GM23338 (cell line): ENCODE measurements at regions not wholly inside any gene's neighbourhood (a gene's known extent, or its start where the extent isn't known, plus 50 kb on each side); places are given as distances from the start of the nearest gene placed in this dataset.

Experiments used
- ATAC-seq: fragments of 200-7000 bp; cut with Tn5 transposase; 3 replicates; pipeline ENCODE4 v1.9.1; 2020
- DNase-seq: peaks from one replicate; pipeline ENCODE4 v3.0.0-alpha.2; 2015; ENCODE audit warnings: low spot score
- H2AFZ ChIP-seq: fragments of 200-600 bp; sonication (generic); 2 replicates; pipeline ENCODE4 v1.8.0; 2016; ENCODE audit warnings: antibody characterized with exemption, mild to moderate bottlenecking, moderate library complexity
- H3F3A ChIP-seq: fragments of 200-600 bp; sonication (generic); replicated peaks from 2 replicates; pipeline ENCODE4 v1.8.0; 2017; ENCODE audit warnings: antibody characterized with exemption, mixed run types, low read depth
- H3K27ac ChIP-seq: fragments of 200-600 bp; sonication (generic); 2 replicates; pipeline ENCODE4 v1.6.1; 2016; ENCODE audit warnings: low read depth
- H3K27me3 ChIP-seq: fragments of 200-600 bp; sonication (generic); 2 replicates; pipeline ENCODE4 v1.8.0; 2016; ENCODE audit warnings: mild to moderate bottlenecking, mixed run types, moderate library complexity; ENCODE audit not compliant: insufficient read depth
- H3K36me3 ChIP-seq: fragments of 200-600 bp; sonication (generic); 2 replicates; pipeline ENCODE4 v1.8.0; 2016; ENCODE audit warnings: mild to moderate bottlenecking; ENCODE audit not compliant: insufficient read depth
- H3K4me1 ChIP-seq: fragments of 200-600 bp; sonication (generic); 2 replicates; pipeline ENCODE4 v1.8.0; 2016; ENCODE audit warnings: mild to moderate bottlenecking, moderate library complexity; ENCODE audit not compliant: insufficient read depth
- H3K4me2 ChIP-seq: fragments of 200-600 bp; sonication (generic); 2 replicates; pipeline ENCODE4 v1.7.1; 2017; ENCODE audit warnings: mixed run types
- H3K4me3 ChIP-seq: fragments of 200-600 bp; sonication (generic); 2 replicates; pipeline ENCODE4 v1.6.1; 2016; ENCODE audit warnings: mixed run types
- H3K79me2 ChIP-seq: fragments of 200-600 bp; sonication (generic); replicated peaks from 2 replicates; pipeline ENCODE4 v1.8.0; 2017; ENCODE audit warnings: mild to moderate bottlenecking; ENCODE audit not compliant: insufficient read depth
- H3K9me2 ChIP-seq: fragments of 200-600 bp; sonication (generic); 2 replicates; pipeline ENCODE4 v1.8.0; 2017; ENCODE audit not compliant: insufficient read depth
- H4K20me1 ChIP-seq: fragments of 200-600 bp; sonication (generic); replicated peaks from 2 replicates; pipeline ENCODE4 v1.8.0; 2017; ENCODE audit warnings: mild to moderate bottlenecking; ENCODE audit not compliant: insufficient read depth
- H3K27ac Mint-ChIP-seq: 2 replicates; pipeline ENCODE4 v1.8.0; 2020; ENCODE audit warnings: inconsistent platforms, mild to moderate bottlenecking, moderate library complexity, mixed read lengths
- H3K27me3 Mint-ChIP-seq: 3 replicates; pipeline ENCODE4 v1.8.0; 2022; ENCODE audit warnings: low read depth, mild to moderate bottlenecking, moderate library complexity, mixed read lengths, inconsistent platforms; ENCODE audit not compliant: insufficient read depth, poor library complexity
- H3K36me3 Mint-ChIP-seq: 3 replicates; pipeline ENCODE4 v1.8.0; 2021; ENCODE audit warnings: low read depth, mild to moderate bottlenecking, inconsistent platforms, moderate library complexity, mixed read lengths
- H3K4me1 Mint-ChIP-seq: 3 replicates; pipeline ENCODE4 v1.8.0; 2020; ENCODE audit warnings: mild to moderate bottlenecking, inconsistent platforms, mixed read lengths
- H3K4me3 Mint-ChIP-seq: 3 replicates; pipeline ENCODE4 v1.8.0; 2021; ENCODE audit warnings: moderate library complexity, mild to moderate bottlenecking, inconsistent platforms, mixed read lengths
- H3K9me3 Mint-ChIP-seq: 3 replicates; pipeline ENCODE4 v1.8.0; 2020; ENCODE audit warnings: moderate library complexity, mild to moderate bottlenecking, inconsistent platforms, mixed read lengths
- EZH2 ChIP-seq: fragments of 200-600 bp; sonication (generic); IDR thresholded peaks from one replicate; pipeline ENCODE4 v1.8.0; 2017; ENCODE audit warnings: antibody characterized with exemption, mild to moderate bottlenecking, low read depth; ENCODE audit not compliant: unreplicated experiment
- EZH2phosphoT487 ChIP-seq: fragments of 200-600 bp; sonication (generic); IDR thresholded peaks from one replicate; pipeline ENCODE4 v1.8.1; 2018; ENCODE audit warnings: antibody characterized with exemption; ENCODE audit not compliant: unreplicated experiment
- JUNB ChIP-seq: IDR thresholded peaks from one replicate; pipeline ENCODE4 v1.6.1; 2016; ENCODE audit warnings: antibody characterized with exemption; ENCODE audit not compliant: unreplicated experiment
- STAT1 ChIP-seq: IDR thresholded peaks from one replicate; pipeline ENCODE4 v1.6.1; 2016; ENCODE audit warnings: antibody characterized with exemption; ENCODE audit not compliant: unreplicated experiment
- ZNF114 ChIP-seq: fragments of 250-450 bp; sonication (Bioruptor Pico); IDR thresholded peaks from 2 replicates; pipeline ENCODE4 v1.5.0; 2020; ENCODE audit warnings: mild to moderate bottlenecking, moderate library complexity
- ZNF331 ChIP-seq: fragments of 250-450 bp; sonication (Bioruptor Pico); IDR thresholded peaks from 2 replicates; pipeline ENCODE4 v1.5.0; 2020; ENCODE audit warnings: low read depth, mild to moderate bottlenecking, moderate library complexity
- TF ChIP-seq, protein P1 (sequence below): IDR thresholded peaks from one replicate; pipeline ENCODE4 v1.6.1; 2018; ENCODE audit warnings: antibody characterized with exemption; ENCODE audit not compliant: unreplicated experiment
- TF ChIP-seq, protein P2 (sequence below): IDR thresholded peaks from 2 replicates; pipeline ENCODE4 v1.6.1; 2016; ENCODE audit warnings: antibody characterized with exemption

DNA sequence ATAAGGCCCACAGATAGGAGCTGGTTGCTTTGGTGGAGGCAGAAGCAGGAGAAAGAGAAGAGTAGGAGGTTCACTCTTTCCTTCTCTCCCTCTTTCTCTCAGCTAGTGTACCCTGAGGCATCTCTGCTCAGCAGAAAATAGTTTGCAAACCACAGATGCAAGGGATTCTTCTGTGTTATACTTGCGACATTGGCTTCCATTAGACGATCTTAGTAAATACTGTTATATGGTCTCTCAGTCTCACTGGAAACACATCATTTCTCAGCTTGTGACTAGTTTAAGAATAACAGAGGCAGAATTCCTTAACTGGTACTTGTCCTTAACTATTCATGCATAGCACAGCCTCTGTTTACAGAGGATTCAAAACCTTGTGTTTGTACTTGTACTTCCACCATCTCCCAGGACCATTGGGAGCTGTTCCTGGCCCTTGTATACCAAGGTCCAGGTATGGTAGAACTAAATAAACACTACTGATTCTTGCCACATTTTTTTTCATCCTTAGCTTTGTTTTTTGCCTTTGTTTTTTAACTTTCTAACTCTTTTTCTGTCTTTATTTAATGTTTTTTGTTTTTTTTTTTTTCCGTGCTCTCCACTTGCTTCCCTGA lies 218.2 kb downstream of the OTOR start (continued):
- TF ChIP-seq, protein P1, sequence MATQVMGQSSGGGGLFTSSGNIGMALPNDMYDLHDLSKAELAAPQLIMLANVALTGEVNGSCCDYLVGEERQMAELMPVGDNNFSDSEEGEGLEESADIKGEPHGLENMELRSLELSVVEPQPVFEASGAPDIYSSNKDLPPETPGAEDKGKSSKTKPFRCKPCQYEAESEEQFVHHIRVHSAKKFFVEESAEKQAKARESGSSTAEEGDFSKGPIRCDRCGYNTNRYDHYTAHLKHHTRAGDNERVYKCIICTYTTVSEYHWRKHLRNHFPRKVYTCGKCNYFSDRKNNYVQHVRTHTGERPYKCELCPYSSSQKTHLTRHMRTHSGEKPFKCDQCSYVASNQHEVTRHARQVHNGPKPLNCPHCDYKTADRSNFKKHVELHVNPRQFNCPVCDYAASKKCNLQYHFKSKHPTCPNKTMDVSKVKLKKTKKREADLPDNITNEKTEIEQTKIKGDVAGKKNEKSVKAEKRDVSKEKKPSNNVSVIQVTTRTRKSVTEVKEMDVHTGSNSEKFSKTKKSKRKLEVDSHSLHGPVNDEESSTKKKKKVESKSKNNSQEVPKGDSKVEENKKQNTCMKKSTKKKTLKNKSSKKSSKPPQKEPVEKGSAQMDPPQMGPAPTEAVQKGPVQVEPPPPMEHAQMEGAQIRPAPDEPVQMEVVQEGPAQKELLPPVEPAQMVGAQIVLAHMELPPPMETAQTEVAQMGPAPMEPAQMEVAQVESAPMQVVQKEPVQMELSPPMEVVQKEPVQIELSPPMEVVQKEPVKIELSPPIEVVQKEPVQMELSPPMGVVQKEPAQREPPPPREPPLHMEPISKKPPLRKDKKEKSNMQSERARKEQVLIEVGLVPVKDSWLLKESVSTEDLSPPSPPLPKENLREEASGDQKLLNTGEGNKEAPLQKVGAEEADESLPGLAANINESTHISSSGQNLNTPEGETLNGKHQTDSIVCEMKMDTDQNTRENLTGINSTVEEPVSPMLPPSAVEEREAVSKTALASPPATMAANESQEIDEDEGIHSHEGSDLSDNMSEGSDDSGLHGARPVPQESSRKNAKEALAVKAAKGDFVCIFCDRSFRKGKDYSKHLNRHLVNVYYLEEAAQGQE = no peak
- TF ChIP-seq STAT1 (no peak), EZH2 (no peak), ZNF331 (CRISPR knock-in tag) (no peak), JUNB (no peak), EZH2phosphoT487 (no peak)

DNA sequence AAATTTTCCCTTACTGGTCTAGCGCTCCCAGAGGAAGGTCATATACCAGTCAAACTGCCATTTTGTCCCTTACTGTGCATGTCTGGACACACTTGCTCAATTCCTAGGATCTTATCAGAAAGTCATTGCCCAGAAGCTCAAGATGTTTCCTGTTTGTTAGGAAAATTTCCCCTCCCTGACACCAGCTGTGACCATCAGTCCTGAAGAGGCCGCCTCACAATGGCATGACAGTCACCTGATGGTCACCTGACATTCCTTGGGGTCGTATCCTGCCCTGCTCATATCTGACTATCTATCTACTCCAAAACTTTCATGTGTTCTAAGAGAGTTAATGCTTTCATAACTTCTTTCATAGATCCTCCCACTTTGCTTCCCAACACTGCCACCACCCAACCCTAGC lies 219.9 kb downstream of the OTOR start:
- Mint-ChIP-seq H3K36me3 (no peaks in the 10 kb centered on the region), H3K27ac (no peak overlapping the region), H3K9me3 (no peaks in the 10 kb centered on the region), H3K27me3 (peaks cover 3% of the 10 kb centered on the region), H3K4me3 (no peak overlapping the region), H3K4me1 (peaks cover 5% of the 10 kb centered on the region; the same call in 2 of the 3 replicates)
- Histone ChIP-seq H2AFZ (peak overlapping the region; percentile 39; the same call in 1 of the 2 replicates), H3K27ac (no peak overlapping the region), H3F3A (no peaks in the 10 kb centered on the region), H3K4me2 (no peak overlapping the region), H3K79me2 (no peaks in the 10 kb centered on the region), H3K27me3 (no peaks in the 10 kb centered on the region), H3K4me1 (peaks cover 6% of the 10 kb centered on the region; the same call in 1 of the 2 replicates), H3K4me3 (no peak overlapping the region), H3K9me2 (peaks cover 8% of the 10 kb centered on the region; the same call in 1 of the 2 replicates), H3K36me3 (no peaks in the 10 kb centered on the region), H4K20me1 (no peaks in the 10 kb centered on the region)
- DNase-seq (no peak), ATAC-seq (no peak)
- TF ChIP-seq EZH2 = no peak
- TF ChIP-seq, protein P2, sequence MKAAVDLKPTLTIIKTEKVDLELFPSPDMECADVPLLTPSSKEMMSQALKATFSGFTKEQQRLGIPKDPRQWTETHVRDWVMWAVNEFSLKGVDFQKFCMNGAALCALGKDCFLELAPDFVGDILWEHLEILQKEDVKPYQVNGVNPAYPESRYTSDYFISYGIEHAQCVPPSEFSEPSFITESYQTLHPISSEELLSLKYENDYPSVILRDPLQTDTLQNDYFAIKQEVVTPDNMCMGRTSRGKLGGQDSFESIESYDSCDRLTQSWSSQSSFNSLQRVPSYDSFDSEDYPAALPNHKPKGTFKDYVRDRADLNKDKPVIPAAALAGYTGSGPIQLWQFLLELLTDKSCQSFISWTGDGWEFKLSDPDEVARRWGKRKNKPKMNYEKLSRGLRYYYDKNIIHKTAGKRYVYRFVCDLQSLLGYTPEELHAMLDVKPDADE = no peak

DNA sequence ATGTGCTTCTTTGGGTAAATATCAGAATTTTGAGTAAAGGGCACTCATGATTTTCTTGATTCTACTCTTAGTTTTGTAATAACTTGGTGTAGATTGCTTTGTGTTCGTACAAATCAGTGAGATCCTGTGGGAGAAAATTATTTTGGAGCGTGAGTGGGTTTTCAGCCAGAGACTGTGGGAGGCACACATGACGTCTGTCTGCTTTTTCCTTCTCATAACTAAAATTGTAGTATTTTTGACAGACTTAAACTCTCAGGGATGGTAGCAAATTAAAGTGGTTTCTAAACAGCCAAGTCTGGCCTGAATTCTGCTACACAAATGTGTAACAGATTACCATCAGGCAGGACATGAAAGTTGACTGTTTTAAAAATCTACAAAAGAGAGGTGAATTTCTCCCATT lies 222.6 kb downstream of the OTOR start:
- ATAC-seq = no peak
- TF ChIP-seq EZH2 (no peak), JUNB (no peak), ZNF114 (no peak)
- Histone ChIP-seq H3K27ac (no peak overlapping the region), H3K4me1 (peaks cover 6% of the 10 kb centered on the region; the same call in 1 of the 2 replicates), H2AFZ (peak overlapping the region; percentile 45; the same call in 1 of the 2 replicates), H4K20me1 (no peaks in the 10 kb centered on the region), H3K27me3 (no peaks in the 10 kb centered on the region), H3K4me2 (no peak overlapping the region), H3K36me3 (no peaks in the 10 kb centered on the region), H3K9me2 (peaks cover 8% of the 10 kb centered on the region; the same call in 1 of the 2 replicates), H3K4me3 (no peak overlapping the region), H3F3A (no peaks in the 10 kb centered on the region), H3K79me2 (no peaks in the 10 kb centered on the region)
- DNase-seq = no peak
- Mint-ChIP-seq H3K4me3 (no peak overlapping the region), H3K9me3 (no peaks in the 10 kb centered on the region), H3K36me3 (no peaks in the 10 kb centered on the region), H3K27me3 (peaks cover 8% of the 10 kb centered on the region), H3K27ac (no peak overlapping the region), H3K4me1 (peaks cover 5% of the 10 kb centered on the region; the same call in 2 of the 3 replicates)
